GM12865 (cell line): ENCODE measurements at regions not wholly inside any gene's neighbourhood (a gene's known extent, or its start where the extent isn't known, plus 50 kb on each side); places are given as distances from the start of the nearest gene placed in this dataset.

ENCODE experiments used
- DNase-seq: peaks from one replicate; pipeline ENCODE4 v3.0.0; 2010; ENCODE audit warnings: low read depth
- H3K4me3 ChIP-seq: 2 replicates; pipeline ENCODE4 v1.5.1; 2011; ENCODE audit warnings: mild to moderate bottlenecking, low read depth, low read length, control low read depth
- TF ChIP-seq, protein P1 (sequence below): IDR thresholded peaks from 2 replicates; pipeline ENCODE4 v1.5.1; 2011; ENCODE audit warnings: low read length, control low read depth, low read depth, inconsistent platforms; ENCODE audit not compliant: insufficient read depth; ENCODE audit errors: missing control alignments

DNA sequence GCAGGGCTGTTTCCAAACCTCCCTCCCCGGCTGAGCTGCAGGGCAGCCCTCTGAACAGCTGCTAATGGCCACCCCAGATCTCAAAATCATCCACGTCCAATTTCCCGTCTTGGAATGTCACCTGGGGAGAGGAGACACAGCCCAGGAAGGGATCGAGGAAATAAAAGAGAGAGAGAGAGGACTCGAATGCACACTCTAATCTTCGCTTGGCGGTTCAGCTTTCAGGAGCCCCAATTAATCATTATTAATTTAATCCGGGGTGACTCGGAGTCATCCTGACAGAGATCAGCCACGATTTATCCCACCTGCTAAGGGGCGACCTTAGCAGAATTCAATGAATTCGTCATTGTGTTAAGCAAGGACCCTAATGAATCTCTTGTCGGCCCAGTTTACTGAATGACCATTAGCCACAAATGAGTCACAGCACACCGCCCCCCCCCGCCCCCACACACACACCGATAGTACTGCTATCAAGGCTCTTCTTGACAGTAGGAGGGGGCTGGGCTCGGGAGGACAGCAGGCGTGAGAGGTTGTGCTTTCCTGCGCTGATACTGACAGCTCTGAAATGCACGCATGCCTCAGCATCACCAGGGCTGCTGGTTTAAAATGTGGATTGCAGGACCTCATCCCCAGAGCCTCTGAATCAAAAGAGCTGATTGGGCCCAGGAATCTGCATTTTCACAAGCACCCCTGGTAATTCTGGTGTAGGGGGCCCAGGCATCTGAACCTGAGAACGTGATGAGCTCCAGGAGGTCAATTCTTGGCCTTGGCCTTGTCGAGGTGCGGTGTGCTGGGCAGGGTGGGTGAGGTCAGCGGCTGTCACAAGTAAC is 190.0 kb upstream of the CIBAR2 start:
- no peak overlapping the region for H3K4me3 ChIP-seq
- TF ChIP-seq, protein P1, sequence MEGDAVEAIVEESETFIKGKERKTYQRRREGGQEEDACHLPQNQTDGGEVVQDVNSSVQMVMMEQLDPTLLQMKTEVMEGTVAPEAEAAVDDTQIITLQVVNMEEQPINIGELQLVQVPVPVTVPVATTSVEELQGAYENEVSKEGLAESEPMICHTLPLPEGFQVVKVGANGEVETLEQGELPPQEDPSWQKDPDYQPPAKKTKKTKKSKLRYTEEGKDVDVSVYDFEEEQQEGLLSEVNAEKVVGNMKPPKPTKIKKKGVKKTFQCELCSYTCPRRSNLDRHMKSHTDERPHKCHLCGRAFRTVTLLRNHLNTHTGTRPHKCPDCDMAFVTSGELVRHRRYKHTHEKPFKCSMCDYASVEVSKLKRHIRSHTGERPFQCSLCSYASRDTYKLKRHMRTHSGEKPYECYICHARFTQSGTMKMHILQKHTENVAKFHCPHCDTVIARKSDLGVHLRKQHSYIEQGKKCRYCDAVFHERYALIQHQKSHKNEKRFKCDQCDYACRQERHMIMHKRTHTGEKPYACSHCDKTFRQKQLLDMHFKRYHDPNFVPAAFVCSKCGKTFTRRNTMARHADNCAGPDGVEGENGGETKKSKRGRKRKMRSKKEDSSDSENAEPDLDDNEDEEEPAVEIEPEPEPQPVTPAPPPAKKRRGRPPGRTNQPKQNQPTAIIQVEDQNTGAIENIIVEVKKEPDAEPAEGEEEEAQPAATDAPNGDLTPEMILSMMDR, result no peak
- DNase-seq, result no peak

DNA sequence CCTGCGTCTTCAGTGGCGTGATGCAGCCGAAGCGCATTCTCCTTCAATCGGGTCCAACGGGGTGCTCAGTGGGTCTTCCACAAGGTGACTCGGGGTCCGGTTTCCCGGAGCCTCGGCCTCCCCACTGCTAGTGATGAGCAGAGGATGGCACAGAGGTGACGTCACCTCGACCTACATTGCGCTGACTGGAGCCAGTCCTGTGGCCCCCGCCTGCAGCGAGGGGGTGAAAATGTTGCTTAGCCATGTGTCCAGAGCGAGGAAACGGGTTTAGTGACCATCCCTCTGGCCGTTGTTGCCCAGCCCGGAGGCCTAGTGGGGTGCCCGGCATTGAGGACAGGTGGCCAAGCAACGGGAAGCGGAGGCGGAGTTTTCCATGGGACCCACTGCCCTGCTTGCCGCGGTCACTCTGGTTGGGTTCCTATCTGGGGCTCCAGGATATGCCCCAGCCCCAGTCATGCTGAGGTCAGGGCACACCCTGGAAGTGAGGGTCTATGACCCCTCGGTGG is 190.6 kb upstream of the CIBAR2 start:
- no peak overlapping the region for H3K4me3 ChIP-seq
- no peak for DNase-seq
- TF ChIP-seq, protein P1, result no peak

DNA sequence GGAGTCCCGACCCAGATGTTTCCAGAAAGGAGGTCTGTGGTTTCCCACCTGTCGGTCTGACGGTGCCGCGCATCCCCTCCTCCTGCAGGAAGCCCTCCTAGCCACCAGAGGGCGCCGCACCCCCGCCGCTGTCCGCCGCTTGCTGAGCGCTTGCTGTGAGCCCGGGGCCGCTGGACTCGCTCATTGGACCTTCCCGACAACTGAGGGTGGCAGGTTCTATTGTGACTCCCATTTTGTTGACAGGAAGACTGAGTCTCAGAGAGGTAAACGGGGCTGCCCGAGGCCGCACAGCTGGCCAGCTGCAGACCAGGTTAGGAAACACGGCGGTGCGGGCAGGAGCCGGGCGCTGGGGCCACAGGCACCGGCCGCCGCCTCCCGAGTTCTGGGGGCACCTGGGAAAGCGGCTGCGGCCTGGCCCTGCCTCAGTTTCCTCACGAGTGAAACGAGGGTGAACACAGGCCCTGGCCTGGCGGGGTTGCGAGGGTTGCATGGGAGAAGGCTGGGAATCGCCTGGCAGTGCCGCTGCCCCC is 191.1 kb upstream of the CIBAR2 start:
- no peak overlapping the region for H3K4me3 ChIP-seq
- TF ChIP-seq, protein P1, result peak; percentile 95
- DNase-seq, result peak; percentile 70

DNA sequence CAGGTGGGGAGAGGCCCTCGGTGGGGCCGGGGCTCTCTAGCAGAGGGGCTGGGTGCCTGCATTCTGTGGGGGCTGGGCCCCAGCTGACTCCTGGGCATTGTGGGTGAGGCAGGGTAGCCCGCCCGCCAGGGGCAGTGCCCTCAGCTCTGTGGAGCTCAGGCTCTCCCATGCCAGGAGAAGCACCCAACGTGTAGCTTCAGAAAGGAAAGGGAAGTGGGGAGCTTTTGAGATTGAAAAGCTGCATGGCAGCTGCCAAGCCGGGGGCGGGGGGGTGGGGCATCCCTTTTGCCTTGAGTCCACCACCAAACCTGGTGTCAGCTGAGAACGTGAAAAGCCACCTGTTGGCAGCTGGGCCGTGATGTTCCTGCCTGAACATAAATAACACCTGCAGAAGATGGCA is 192.1 kb upstream of the CIBAR2 start:
- DNase-seq, result no peak
- no peak overlapping the region for H3K4me3 ChIP-seq
- TF ChIP-seq, protein P1, result no peak

DNA sequence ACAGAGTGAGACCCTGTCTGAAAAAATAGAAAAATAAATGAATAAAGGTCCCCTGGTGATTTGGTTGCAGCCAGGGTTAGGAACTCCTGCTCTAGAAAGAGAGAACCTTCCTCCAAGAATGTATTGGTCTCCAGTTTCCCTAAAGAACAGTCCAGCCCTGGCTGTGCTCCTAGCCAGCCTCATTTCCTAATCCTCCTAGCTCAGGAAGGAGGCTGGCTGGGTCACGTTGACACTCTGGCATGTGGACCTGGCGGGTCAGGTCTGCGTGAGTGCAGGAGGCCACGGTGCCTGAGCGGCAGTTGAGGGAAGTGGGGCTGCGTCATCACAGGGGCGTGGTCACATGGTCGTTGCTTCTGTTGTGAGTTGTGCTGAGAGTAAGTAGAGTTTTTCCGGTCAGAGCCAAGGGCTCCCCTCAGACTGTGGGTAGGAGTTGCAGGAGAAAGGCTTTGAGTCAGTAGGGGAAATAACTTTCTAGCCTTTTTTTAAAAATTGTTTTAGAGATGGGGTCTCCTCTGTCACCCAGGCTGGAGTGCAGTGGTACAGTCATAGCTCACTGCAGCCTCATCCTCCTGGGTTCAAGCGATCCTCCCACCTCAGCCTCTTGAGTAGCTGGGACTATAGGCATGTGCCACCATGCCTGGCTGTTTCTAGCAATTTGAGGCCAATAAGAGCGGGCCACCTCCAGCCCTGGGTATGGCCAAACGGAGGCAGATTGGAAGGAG is 194.0 kb upstream of the CIBAR2 start:
- DNase-seq, result peak; percentile 68
- H3K4me3 ChIP-seq, result no peak overlapping the region
- TF ChIP-seq, protein P1, result no peak

DNA sequence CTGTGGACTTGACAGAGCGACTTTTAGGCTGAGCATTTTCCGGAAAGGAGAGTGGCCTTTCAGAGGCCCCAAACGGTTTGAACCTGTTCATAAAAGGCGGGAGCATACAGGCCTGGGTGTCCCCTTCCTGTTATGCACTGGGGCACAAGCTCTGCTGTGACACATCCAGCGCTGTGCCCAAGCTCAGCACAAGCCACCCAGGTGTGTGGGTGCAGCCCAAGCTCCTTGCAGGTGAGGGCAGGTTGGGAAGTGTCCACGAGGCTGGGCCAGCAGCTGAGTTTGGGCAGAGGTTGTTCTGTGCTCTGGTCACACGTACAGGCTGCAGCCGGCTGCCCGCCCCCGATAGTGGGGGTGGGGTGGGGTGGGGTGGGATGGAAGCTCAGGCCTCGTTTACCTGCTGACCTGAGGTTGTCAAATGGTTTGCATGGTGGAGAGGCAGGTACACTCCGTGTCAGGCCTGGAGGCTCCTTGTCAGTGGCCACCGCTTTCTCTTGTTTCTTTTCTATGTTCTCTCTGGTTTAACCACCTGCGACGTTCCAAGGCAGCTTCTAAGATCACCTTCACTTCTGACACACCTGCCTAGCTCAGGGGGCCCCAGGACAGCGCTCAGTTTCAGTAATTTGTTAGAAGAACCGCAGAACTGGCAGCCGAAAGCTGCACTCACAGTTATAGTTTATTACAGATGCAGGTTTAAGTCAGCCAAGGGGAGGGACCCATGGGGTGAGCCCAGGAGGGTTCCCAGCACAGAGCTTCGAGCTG is 194.7 kb upstream of the CIBAR2 start:
- TF ChIP-seq, protein P1, result no peak
- DNase-seq, result no peak
- no peak overlapping the region for H3K4me3 ChIP-seq
